ENCODE measurements at regions not wholly inside any gene's neighbourhood (a gene's known extent, or its start where the extent isn't known, plus 50 kb on each side); places are given as distances from the start of the nearest gene placed in this dataset.

DNA sequence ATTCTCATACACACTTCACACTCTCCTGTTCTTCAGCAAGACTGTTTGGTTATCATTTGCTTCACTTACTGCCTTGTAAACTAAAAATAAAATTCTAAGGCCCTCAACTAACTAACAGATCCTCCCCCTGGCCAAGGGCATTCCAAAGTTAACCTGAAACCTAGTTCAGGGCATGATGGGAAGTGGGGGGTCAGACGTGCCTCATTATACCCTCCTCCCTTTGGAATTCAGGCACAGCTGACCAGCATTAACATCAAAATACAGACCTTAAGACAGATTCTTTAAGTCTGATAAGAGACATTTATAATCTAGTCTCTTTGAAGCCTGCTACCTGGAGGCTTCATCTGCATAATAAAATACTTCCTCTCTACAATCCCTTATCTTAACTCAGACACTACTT is 221.0 kb downstream of the NOL4 start:
- in situ Hi-C loops (cut with MboI; ENCODE audit: low pct_unique_long_range_greater_than_20kb in 2 of 9, low sequenced_read_pairs in 9 of 9, unreplicated experiment in 9 of 9) = no loop called here
- 0% methylated on average over 1 of the region's 1 CpG; no CpG with 5 or more reads in 6 of the 10 experiments for WGBS, 10 experiments
- no peak for ATAC-seq (replicated peaks in 6 of 8)
- H3K4me1 ChIP-seq (replicated peaks in 1 of 2) = no peaks in the 10 kb centered on the region
- H3K4me3 ChIP-seq = no peak overlapping the region
- H3K27ac ChIP-seq = no peak overlapping the region

DNA sequence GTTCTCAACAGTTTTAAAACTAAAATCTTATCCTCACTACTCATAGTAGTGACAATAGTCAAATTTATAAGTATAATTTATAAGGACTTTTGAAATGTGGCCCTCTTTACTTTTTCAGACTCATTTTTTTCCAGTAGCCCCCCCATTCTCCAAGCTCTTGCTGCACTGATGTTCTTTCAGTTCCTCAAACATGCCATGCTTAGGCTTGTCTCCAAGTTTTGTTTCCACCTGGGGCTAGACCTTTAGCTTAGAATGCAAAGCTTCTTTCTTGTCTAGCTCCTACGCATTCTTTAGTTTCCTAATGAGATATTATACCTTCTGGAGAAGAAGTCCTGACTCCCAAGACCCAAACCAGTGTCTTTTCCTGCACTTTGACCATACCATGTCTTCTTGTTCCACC is 222.6 kb downstream of the NOL4 start:
- 0 to 100% (median 67%) methylated on average over 1 of the region's 1 CpG; no CpG with 5 or more reads in 1 of the 10 experiments for WGBS, 10 experiments
- H3K4me3 ChIP-seq = no peak overlapping the region

DNA sequence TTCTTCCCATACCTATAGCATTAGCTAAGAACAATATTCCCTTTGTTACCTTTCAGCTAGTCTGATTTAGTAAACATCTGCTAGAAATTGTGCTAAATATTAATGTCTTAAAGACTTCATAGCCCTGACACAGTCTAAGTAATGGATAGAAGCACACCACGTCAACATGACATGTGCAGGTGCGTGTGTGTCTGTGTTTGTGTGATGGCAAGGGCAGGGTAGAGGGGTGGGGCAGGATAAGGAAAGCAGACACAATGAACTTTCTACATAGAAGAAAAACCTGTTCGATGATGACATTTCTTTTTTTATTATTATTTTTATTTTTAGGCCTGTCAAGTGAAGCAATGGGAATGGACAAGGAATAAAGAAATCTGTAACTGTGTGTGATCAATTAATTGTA is 223.3 kb downstream of the NOL4 start:
- Histone ChIP-seq H3K27ac (no peak overlapping the region), H3K4me3 (no peak overlapping the region), H3K4me1 (replicated peaks in 1 of 2) (no peaks in the 10 kb centered on the region)
- 0 to 100% (median 26%) methylated on average over 1 to 3 of the region's 3 CpGs; no CpG with 5 or more reads in 2 of the 10 experiments for WGBS, 10 experiments
- in situ Hi-C loops (cut with MboI; ENCODE audit: low pct_unique_long_range_greater_than_20kb in 2 of 9, low sequenced_read_pairs in 9 of 9, unreplicated experiment in 9 of 9) = no loop called here
- ATAC-seq (replicated peaks in 6 of 8) = peak in 1 of 8 experiments; percentile 9

More for the DNA sequence above, 222.6 kb downstream of the NOL4 start:
- H3K27ac ChIP-seq = no peak overlapping the region
- ATAC-seq (replicated peaks in 6 of 8) = no peak
- in situ Hi-C loops (cut with MboI; ENCODE audit: low pct_unique_long_range_greater_than_20kb in 2 of 9, low sequenced_read_pairs in 9 of 9, unreplicated experiment in 9 of 9) = no loop called here
- no peaks in the 10 kb centered on the region for H3K4me1 ChIP-seq (replicated peaks in 1 of 2)

DNA sequence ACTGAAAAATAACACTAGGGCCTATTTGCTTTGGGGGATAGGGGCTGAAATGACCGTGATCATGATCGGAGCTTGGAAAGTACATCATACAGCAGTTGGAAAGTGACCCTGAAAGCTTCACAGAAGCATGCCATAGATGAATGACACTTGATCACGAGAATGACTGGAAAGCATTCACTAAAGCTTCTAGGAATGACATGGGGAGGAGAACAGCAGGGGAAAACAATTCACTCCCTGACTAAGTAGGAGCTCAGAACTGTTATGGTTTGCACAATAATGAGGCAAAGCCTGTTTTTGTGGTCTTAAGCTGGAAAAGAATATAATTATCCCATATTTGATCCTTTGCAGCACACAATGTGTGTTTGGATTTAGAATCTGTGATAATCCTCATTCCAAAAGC is 237.5 kb downstream of the NOL4 start:
- Histone ChIP-seq H3K27ac (no peak overlapping the region), H3K4me1 (replicated peaks in 1 of 2) (no peaks in the 10 kb centered on the region), H3K4me3 (no peak overlapping the region)
- 6 to 90% (median 47%) methylated on average over 2 to 3 of the region's 3 CpGs; no CpG with 5 or more reads in 2 of the 10 experiments for WGBS, 10 experiments
- in situ Hi-C loops (cut with MboI; ENCODE audit: low pct_unique_long_range_greater_than_20kb in 2 of 9, low sequenced_read_pairs in 9 of 9, unreplicated experiment in 9 of 9) = no loop called here
- peak in 2 of 8 experiments; percentile 33 to 42 for ATAC-seq (replicated peaks in 6 of 8)

DNA sequence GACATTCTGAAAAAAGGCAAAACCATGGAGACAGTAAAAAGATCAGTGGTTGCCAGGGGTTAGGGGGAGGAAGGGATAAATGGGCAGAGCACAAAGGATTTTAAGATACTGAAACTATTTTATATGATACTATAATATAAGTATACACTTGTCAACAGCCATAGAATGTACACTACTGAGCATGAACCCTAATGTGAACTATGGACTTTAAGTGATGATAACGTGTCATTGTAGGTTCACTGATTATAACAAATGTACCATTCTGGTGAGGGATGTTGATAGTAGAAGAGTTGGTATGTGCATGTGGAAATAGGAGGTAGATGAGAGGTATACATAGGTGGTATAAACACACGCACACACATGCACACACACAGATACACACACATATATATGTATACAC is 241.6 kb downstream of the NOL4 start:
- in situ Hi-C loops (cut with MboI; ENCODE audit: low pct_unique_long_range_greater_than_20kb in 2 of 9, low sequenced_read_pairs in 9 of 9, unreplicated experiment in 9 of 9) = no loop called here
- ATAC-seq (replicated peaks in 6 of 8) = no peak
- Histone ChIP-seq H3K27ac (no peak overlapping the region), H3K4me3 (no peak overlapping the region), H3K4me1 (replicated peaks in 1 of 2) (no peaks in the 10 kb centered on the region)
- WGBS, 10 experiments = 11 to 100% (median 100%) methylated on average over 1 to 2 of the region's 2 CpGs; no CpG with 5 or more reads in 4 of the 10 experiments

DNA sequence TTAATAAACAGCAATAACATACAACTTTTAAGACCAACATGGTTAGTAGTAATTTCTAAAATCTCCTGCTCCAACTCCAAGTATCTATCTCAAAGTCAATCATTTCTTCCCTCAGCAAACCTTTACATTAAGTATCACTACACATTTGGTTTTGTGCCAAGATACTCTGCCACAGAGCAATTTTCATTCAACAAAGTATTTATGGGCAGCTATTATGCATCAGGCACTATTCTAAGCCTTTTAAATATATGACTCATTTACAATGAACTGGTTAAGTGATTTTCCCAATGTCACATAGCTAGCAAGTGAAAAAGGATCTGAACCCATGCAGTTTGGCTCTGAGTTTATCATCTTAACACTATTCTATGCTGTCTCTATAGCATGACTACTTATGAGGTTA is 264.3 kb downstream of the NOL4 start:
- H3K4me1 ChIP-seq (replicated peaks in 1 of 2) = peaks cover 0 to 4% of the 10 kb centered on the region in 2 donors
- ATAC-seq (replicated peaks in 6 of 8) = peak in 3 of 8 experiments; percentile 29 to 64 (median 47)
- in situ Hi-C loops (cut with MboI; ENCODE audit: low pct_unique_long_range_greater_than_20kb in 2 of 9, low sequenced_read_pairs in 9 of 9, unreplicated experiment in 9 of 9) = no loop called here
- no peak overlapping the region for H3K4me3 ChIP-seq
- no peak overlapping the region for H3K27ac ChIP-seq

GRCh38 chr18:33959609-33960008 is 265.1 kb downstream of the NOL4 start:
- Histone ChIP-seq H3K4me1 (replicated peaks in 1 of 2) (peaks cover 0 to 4% of the 10 kb centered on the region in 2 donors), H3K27ac (no peak overlapping the region), H3K4me3 (no peak overlapping the region)
- 0 to 100% (median 88%) methylated on average over 1 to 2 of the region's 2 CpGs; no CpG with 5 or more reads in 2 of the 10 experiments for WGBS, 10 experiments
- ATAC-seq (replicated peaks in 6 of 8) = no peak
- in situ Hi-C loops (cut with MboI; ENCODE audit: low pct_unique_long_range_greater_than_20kb in 2 of 9, low sequenced_read_pairs in 9 of 9, unreplicated experiment in 9 of 9) = no loop called here

DNA sequence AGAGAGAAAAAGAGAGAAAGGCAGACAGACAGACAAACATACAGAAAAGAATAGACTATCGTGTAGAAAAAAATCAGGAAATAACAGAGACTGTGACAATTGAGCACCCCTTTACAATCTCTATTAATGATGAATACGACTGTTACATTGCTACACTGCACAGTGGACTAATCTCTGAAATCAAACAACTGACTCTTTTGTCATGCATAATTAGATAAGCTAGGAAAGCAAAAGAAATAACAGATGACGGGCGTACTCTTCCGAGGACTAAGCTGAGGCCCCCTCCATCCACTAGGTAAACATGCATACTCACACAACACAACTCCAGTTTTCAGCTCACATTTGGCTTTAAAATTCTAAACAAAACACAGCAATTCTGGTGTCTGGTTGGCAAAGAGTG is 267.0 kb downstream of the NOL4 start:
- Histone ChIP-seq H3K4me1 (replicated peaks in 1 of 2) (peaks cover 0 to 4% of the 10 kb centered on the region in 2 donors), H3K27ac (no peak overlapping the region), H3K4me3 (no peak overlapping the region)
- peak in 4 of 8 experiments; percentile 46 to 83 (median 58) for ATAC-seq (replicated peaks in 6 of 8)
- in situ Hi-C loops (cut with MboI; ENCODE audit: low pct_unique_long_range_greater_than_20kb in 2 of 9, low sequenced_read_pairs in 9 of 9, unreplicated experiment in 9 of 9) = no loop called here
- WGBS, 10 experiments = 2 to 86% (median 68%) methylated on average over 1 to 5 of the region's 5 CpGs

DNA sequence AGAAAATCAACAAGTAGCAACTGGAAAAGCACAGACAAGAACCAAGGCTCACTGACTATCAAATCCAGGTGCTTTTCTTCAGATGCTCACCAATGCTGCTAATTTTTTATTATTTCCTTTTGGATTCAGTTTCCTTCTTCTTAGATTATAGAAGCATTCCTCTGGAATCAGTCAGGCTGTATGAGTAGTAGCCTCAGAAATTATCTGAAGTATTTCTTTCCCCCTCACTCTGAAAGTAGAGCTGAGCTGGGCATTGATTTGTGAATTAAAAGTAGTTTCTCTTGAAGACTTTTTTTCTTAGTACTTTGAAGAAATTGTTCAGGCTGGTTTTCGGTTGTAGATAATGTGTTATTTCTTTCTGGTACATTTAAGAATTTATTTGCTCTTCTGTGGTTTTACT is 273.7 kb downstream of the NOL4 start:
- Histone ChIP-seq H3K4me3 (no peak overlapping the region), H3K4me1 (replicated peaks in 1 of 2) (peaks cover 0 to under 1% of the 10 kb centered on the region in 2 donors), H3K27ac (no peak overlapping the region)
- ATAC-seq (replicated peaks in 6 of 8) = no peak
- 0 to 100% (median 73%) methylated on average over 1 of the region's 1 CpG for WGBS, 10 experiments
- in situ Hi-C loops (cut with MboI; ENCODE audit: low pct_unique_long_range_greater_than_20kb in 2 of 9, low sequenced_read_pairs in 9 of 9, unreplicated experiment in 9 of 9) = no loop called here

GRCh38 chr18:33946336-33946735 is 278.4 kb downstream of the NOL4 start:
- in situ Hi-C loops (cut with MboI; ENCODE audit: low pct_unique_long_range_greater_than_20kb in 2 of 9, low sequenced_read_pairs in 9 of 9, unreplicated experiment in 9 of 9) = no loop called here
- ATAC-seq (replicated peaks in 6 of 8) = no peak

DNA sequence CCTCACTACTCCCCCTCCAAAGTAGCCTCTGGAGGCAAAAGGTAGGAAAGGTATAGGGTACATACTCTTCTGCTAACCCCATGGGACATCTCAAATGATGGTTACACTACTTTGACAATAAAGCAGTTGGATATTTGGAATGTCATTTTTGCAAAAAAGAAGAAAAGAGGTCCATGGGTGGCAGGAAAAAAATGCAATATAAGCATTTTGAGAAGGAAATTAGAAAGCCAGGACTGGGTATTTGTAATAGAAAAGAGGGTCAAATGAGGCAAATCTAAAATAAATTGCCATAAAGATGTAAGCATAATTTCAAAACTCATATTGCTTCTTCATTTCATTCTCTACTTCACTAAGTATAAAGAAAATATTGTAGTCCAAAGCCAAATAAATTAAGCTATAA is 280.2 kb downstream of the NOL4 start:
- H3K4me3 ChIP-seq = no peak overlapping the region
- ATAC-seq (replicated peaks in 6 of 8) = no peak
- no peak overlapping the region for H3K27ac ChIP-seq
- H3K4me1 ChIP-seq (replicated peaks in 1 of 2) = no peaks in the 10 kb centered on the region
- in situ Hi-C loops (cut with MboI; ENCODE audit: low pct_unique_long_range_greater_than_20kb in 2 of 9, low sequenced_read_pairs in 9 of 9, unreplicated experiment in 9 of 9) = no loop called here

More at GRCh38 chr18:33946336-33946735, 278.4 kb downstream of the NOL4 start:
- no peaks in the 10 kb centered on the region for H3K4me1 ChIP-seq (replicated peaks in 1 of 2)
- H3K4me3 ChIP-seq = no peak overlapping the region
- H3K27ac ChIP-seq = no peak overlapping the region
- WGBS, 10 experiments = 10 to 100% (median 95%) methylated on average over 1 of the region's 1 CpG

DNA sequence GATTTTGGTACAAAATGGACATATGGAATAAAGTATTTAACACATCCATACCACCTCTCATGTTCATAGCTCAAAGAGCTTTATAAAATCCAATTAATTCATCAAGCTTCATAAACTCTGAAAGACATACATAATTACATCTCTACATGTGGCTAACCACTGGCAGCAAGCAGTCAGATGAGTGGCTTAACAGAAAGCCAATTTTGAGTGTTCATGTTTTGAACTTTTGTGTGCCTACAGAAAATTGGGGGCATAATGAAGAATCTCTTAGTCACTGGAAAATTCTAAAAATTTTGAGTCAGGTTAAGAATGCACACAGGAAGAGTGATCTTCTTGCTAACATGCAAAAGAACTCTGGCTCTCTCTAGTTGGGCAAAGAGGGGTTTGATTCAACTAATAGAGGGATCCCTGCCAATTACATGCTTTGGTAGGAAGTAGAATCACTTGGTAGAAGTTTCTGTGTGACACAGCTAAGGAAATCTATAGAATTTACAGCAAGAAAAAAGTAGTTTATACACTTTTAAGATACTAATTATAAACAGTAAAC is 287.4 kb downstream of the NOL4 start:
- Histone ChIP-seq H3K4me1 (replicated peaks in 1 of 2) (no peaks in the 10 kb centered on the region), H3K4me3 (no peak overlapping the region), H3K27ac (no peak overlapping the region)
- in situ Hi-C loops (cut with MboI; ENCODE audit: low pct_unique_long_range_greater_than_20kb in 2 of 9, low sequenced_read_pairs in 9 of 9, unreplicated experiment in 9 of 9) = no loop called here
- ATAC-seq (replicated peaks in 6 of 8) = no peak

GRCh38 chr18:33934258-33934657 is 290.5 kb downstream of the NOL4 start:
- in situ Hi-C loops (cut with MboI; ENCODE audit: low pct_unique_long_range_greater_than_20kb in 2 of 9, low sequenced_read_pairs in 9 of 9, unreplicated experiment in 9 of 9) = no loop called here
- ATAC-seq (replicated peaks in 6 of 8) = no peak
- WGBS, 10 experiments = 0 to 100% (median 61%) methylated on average over 1 of the region's 1 CpG; no CpG with 5 or more reads in 2 of the 10 experiments
- Histone ChIP-seq H3K4me1 (replicated peaks in 1 of 2) (no peaks in the 10 kb centered on the region), H3K27ac (no peak overlapping the region), H3K4me3 (no peak overlapping the region)

DNA sequence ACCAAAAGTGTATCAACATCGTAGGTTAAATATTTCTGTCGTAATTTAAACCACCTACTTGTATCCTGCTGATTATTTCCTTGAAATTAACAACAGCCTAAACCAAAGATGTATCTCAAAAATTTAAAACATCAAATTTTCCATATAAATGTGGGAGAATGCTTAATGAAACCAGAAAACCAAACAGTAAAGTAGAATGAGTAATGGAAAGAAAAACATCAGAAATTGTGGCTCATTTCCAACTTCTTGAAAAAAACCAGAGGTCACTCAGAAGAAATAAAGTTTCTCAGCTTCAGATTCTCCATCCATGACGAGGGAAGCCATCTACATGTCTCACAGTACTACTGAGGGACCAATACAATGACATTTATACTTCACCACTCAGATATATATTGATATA is 296.5 kb downstream of the NOL4 start:
- H3K27ac ChIP-seq = no peak overlapping the region
- in situ Hi-C loops (cut with MboI; ENCODE audit: low pct_unique_long_range_greater_than_20kb in 2 of 9, low sequenced_read_pairs in 9 of 9, unreplicated experiment in 9 of 9) = no loop called here
- 0 to 93% (median 76%) methylated on average over 1 to 3 of the region's 3 CpGs; no CpG with 5 or more reads in 1 of the 10 experiments for WGBS, 10 experiments
- ATAC-seq (replicated peaks in 6 of 8) = no peak
- H3K4me3 ChIP-seq = no peak overlapping the region
- peaks cover 5 to 8% of the 10 kb centered on the region in 2 donors for H3K4me1 ChIP-seq (replicated peaks in 1 of 2)
